DND-41 (cell line): ENCODE measurements at regions not wholly inside any gene's neighbourhood (a gene's known extent, or its start where the extent isn't known, plus 50 kb on each side); places are given as distances from the start of the nearest gene placed in this dataset.

Source experiments
- ATAC-seq: fragments of 200-7000 bp; cut with Tn5 transposase; 3 replicates; pipeline ENCODE4 v1.9.1; 2021; ENCODE audit warnings: low read depth; ENCODE audit not compliant: insufficient read depth
- DNase-seq: peaks from one replicate; pipeline ENCODE4 v3.0.0-alpha.2; 2020
- H2AFZ ChIP-seq: 2 replicates; pipeline ENCODE4 v1.6.0; 2012; ENCODE audit warnings: low read depth, low read length
- H3K27ac ChIP-seq: 2 replicates; pipeline ENCODE4 v1.5.1; 2012; ENCODE audit warnings: low read length, inconsistent platforms
- H3K27me3 ChIP-seq: fragments of 200-600 bp; sonication (generic); 2 replicates; pipeline ENCODE4 v1.6.0; 2012; ENCODE audit warnings: low read length, mild to moderate bottlenecking, inconsistent platforms; ENCODE audit not compliant: insufficient read depth, poor library complexity
- H3K36me3 ChIP-seq: 2 replicates; pipeline ENCODE4 v1.5.1; 2012; ENCODE audit warnings: low read length, inconsistent platforms; ENCODE audit not compliant: insufficient read depth
- H3K4me1 ChIP-seq: 2 replicates; pipeline ENCODE4 v1.5.1; 2012; ENCODE audit warnings: mild to moderate bottlenecking, low read length; ENCODE audit not compliant: insufficient read depth
- H3K4me2 ChIP-seq: 2 replicates; pipeline ENCODE4 v1.6.0; 2012; ENCODE audit warnings: mild to moderate bottlenecking, moderate library complexity, low read length, inconsistent platforms; ENCODE audit not compliant: insufficient read depth
- H3K4me3 ChIP-seq, 2 experiments: fragments of 200-600 bp in 1 of 2; shearing (Covaris generic) in 1 of 2; 2 replicates each; pipeline ENCODE4 v1.5.1; 2012 to 2016; ENCODE audit warnings: inconsistent platforms in 2 of 2, low read length in 2 of 2, mild to moderate bottlenecking in 2 of 2, low read depth in 1 of 2, moderate library complexity in 1 of 2
- H3K79me2 ChIP-seq: 2 replicates; pipeline ENCODE4 v1.6.0; 2012; ENCODE audit warnings: low read length, inconsistent platforms; ENCODE audit not compliant: insufficient read depth
- H3K9ac ChIP-seq: 2 replicates; pipeline ENCODE4 v1.6.0; 2012; ENCODE audit warnings: low read depth, mild to moderate bottlenecking, inconsistent platforms, low read length, moderate library complexity
- H3K9me3 ChIP-seq: 2 replicates; pipeline ENCODE4 v1.5.1; 2012; ENCODE audit warnings: low read length, moderate library complexity, mild to moderate bottlenecking, inconsistent platforms; ENCODE audit not compliant: insufficient read depth, severe bottlenecking
- H4K20me1 ChIP-seq: 2 replicates; pipeline ENCODE4 v1.6.0; 2012; ENCODE audit warnings: low read length; ENCODE audit not compliant: insufficient read depth
- EZH2 ChIP-seq: IDR thresholded peaks from 3 replicates; pipeline ENCODE4 v1.6.1; 2012; ENCODE audit warnings: borderline replicate concordance, low read depth, mild to moderate bottlenecking, moderate library complexity, low read length, inconsistent platforms; ENCODE audit not compliant: severe bottlenecking
- TF ChIP-seq, protein P1 (sequence below): IDR thresholded peaks from 2 replicates; pipeline ENCODE4 v1.5.1; 2012; ENCODE audit warnings: borderline replicate concordance, low read length, moderate library complexity, mild to moderate bottlenecking; ENCODE audit not compliant: poor library complexity, severe bottlenecking; ENCODE audit errors: extremely low read depth

DNA sequence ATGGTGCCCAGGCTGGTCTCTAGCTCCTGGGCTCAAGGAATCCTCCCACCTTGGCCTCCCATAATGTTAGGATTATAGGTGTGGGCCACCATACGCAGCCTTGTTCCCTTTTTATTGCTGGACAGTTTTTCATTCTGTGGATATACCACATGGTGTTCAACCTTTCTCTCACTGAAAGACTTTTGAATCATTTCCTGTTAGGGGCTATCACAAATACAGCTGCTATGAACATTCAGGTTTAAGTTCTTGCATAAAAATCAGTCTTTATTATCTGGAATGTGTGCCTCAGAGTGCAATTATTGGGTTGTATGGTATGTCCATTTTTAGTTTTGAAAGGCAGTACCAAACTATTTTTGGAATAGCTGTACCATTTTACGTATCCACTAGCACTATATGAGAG, 647.2 kb downstream of the LIG4 start:
- Histone ChIP-seq H3K4me2 (no peak overlapping the region), H3K9me3 (no peaks in the 10 kb centered on the region)

DNA sequence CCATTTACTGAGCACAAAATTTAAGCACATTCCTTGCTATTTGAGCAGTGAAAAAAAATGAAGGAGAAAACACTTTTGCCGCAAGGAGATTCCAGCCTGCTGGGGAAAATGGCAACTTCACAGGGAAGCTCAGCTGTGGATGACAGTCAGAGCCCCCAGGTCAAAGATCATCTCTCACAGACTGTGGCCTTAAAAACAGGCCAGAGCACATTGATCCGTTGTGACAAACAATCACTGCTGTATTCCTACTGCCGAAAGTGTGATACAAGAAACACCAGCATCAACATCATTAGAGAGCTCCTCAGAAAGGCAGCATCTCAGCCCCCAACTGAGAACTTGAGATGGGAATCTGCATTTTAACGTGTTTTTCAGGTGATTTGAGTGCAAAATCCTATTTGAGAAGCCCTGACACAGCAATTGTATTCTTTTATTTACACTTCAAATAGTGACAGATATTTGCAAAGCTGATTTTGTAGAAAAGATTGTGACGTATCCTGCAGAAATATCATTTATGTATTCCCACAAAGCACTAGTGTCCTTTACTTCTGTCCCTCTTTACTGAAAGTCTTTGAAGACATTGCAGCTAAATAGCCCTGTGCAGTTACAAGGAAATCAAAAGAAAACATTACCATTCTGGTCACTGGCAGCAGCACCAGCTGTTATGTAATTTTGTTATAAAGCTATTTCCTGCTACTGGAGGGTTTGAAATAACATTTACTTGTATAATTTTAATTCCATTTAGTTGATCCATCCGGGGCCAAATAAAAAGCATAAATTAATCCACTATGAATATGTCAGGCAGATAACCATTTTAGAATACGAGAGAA, 652.0 kb downstream of the LIG4 start:
- Histone ChIP-seq H3K4me1 (no peaks in the 10 kb centered on the region), H3K9ac (no peak overlapping the region), H3K79me2 (no peaks in the 10 kb centered on the region), H3K27me3 (no peaks in the 10 kb centered on the region), H3K36me3 (no peaks in the 10 kb centered on the region), H3K4me2 (no peak overlapping the region), H3K9me3 (no peaks in the 10 kb centered on the region), H2AFZ (no peak overlapping the region), H3K27ac (no peak overlapping the region), H3K4me3 (no peak overlapping the region), H4K20me1 (no peaks in the 10 kb centered on the region)
- no peak for TF ChIP-seq EZH2
- TF ChIP-seq, protein P1, sequence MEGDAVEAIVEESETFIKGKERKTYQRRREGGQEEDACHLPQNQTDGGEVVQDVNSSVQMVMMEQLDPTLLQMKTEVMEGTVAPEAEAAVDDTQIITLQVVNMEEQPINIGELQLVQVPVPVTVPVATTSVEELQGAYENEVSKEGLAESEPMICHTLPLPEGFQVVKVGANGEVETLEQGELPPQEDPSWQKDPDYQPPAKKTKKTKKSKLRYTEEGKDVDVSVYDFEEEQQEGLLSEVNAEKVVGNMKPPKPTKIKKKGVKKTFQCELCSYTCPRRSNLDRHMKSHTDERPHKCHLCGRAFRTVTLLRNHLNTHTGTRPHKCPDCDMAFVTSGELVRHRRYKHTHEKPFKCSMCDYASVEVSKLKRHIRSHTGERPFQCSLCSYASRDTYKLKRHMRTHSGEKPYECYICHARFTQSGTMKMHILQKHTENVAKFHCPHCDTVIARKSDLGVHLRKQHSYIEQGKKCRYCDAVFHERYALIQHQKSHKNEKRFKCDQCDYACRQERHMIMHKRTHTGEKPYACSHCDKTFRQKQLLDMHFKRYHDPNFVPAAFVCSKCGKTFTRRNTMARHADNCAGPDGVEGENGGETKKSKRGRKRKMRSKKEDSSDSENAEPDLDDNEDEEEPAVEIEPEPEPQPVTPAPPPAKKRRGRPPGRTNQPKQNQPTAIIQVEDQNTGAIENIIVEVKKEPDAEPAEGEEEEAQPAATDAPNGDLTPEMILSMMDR = no peak
- ATAC-seq (no peak), DNase-seq (no peak)

More for the DNA sequence above, 647.2 kb downstream of the LIG4 start:
- TF ChIP-seq, protein P1 = no peak
- Histone ChIP-seq H3K79me2 (no peaks in the 10 kb centered on the region), H3K36me3 (no peaks in the 10 kb centered on the region), H2AFZ (no peak overlapping the region), H3K4me3 (no peak overlapping the region), H3K27me3 (no peaks in the 10 kb centered on the region), H3K27ac (no peak overlapping the region), H3K9ac (no peak overlapping the region), H4K20me1 (no peaks in the 10 kb centered on the region), H3K4me1 (no peaks in the 10 kb centered on the region)
- DNase-seq (no peak), ATAC-seq (no peak)

DNA sequence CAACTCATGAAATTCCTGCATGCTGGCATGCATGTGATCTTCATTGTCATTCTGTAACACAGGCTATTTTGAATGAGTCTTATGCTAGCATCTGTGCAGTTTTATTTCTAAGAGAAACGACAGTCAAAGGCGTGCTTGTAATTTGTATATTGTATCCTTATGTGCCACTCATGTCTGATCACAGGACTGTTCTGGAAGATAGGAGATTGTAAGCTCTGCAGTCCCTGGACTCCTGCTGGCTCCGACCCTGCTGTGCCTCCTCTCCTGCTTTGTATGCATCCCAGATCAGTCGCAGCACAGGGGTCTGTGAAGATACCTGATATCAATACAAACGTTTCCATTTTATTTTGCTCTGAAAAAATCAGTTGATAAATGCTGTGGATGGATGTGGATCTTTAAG, 653.1 kb downstream of the LIG4 start:
- H3K4me1 ChIP-seq = no peaks in the 10 kb centered on the region
- H4K20me1 ChIP-seq = no peaks in the 10 kb centered on the region
- no peak overlapping the region for H2AFZ ChIP-seq
- TF ChIP-seq, protein P1 = no peak
- no peak for TF ChIP-seq EZH2
- DNase-seq (no peak), ATAC-seq (no peak)
- H3K4me3 ChIP-seq = no peak overlapping the region
- H3K36me3 ChIP-seq = no peaks in the 10 kb centered on the region
- H3K9me3 ChIP-seq = no peaks in the 10 kb centered on the region
- H3K9ac ChIP-seq = no peak overlapping the region
- H3K27me3 ChIP-seq = no peaks in the 10 kb centered on the region
- H3K27ac ChIP-seq = no peak overlapping the region
- H3K4me2 ChIP-seq = no peak overlapping the region
- H3K79me2 ChIP-seq = no peaks in the 10 kb centered on the region
